ENCODE measurements at regions not wholly inside any gene's neighbourhood (a gene's known extent, or its start where the extent isn't known, plus 50 kb on each side); places are given as distances from the start of the nearest gene placed in this dataset.

GRCh38 chr13:89816404-89816803 is 1531.1 kb upstream of the MIR17HG start:
- Histone ChIP-seq H3K27ac (no peak overlapping the region), H3K4me3 (no peak overlapping the region), H3K4me2 (no peak overlapping the region), H3K4me1 (no peaks in the 10 kb centered on the region), H3K9me3 (no peaks in the 10 kb centered on the region)
- CTCF ChIA-PET: no interaction called here
- POLR2A ChIA-PET: no interaction called here
- FAIRE-seq (no peak), DNase-seq (ENCODE audit: low read depth in 1 of 2, low spot score in 1 of 2) (no peak), ATAC-seq (no peak)
- no peak for TF ChIP-seq HMGXB4 (CRISPR knock-in tag; IDR thresholded peaks at IDR 0.05; ENCODE audit: borderline replicate concordance)
- no peak for TF ChIP-seq RAD21 (conservative IDR thresholded peaks at IDR 0.05 in 1 of 2, IDR thresholded peaks at IDR 0.05 in 1 of 2)
- TF ChIP-seq HES2 (IDR thresholded peaks at IDR 0.05): no peak
- TF ChIP-seq NR3C1 (IDR thresholded peaks at IDR 0.05): no peak
- no peak for TF ChIP-seq HOXA7 (CRISPR knock-in tag; IDR thresholded peaks at IDR 0.05)
- TF ChIP-seq REST (IDR thresholded peaks at IDR 0.05): no peak
- TF ChIP-seq HOXB13 (CRISPR knock-in tag; IDR thresholded peaks at IDR 0.05; ENCODE audit: low read depth): no peak
- no peak for TF ChIP-seq FOSB (CRISPR knock-in tag; IDR thresholded peaks at IDR 0.05)
- no peak for TF ChIP-seq EHMT2 (IDR thresholded peaks at IDR 0.05; ENCODE audit: low read depth)
- TF ChIP-seq CBX8 (IDR thresholded peaks at IDR 0.05): no peak
- no peak for TF ChIP-seq HOXB5 (CRISPR knock-in tag; IDR thresholded peaks at IDR 0.05)
- TF ChIP-seq RNF2 (IDR thresholded peaks at IDR 0.05; ENCODE audit: borderline replicate concordance, low read depth): no peak
- TF ChIP-seq MAX (IDR thresholded peaks at IDR 0.05): no peak
- TF ChIP-seq POLR2A (IDR thresholded peaks at IDR 0.05; ENCODE audit: low read length): no peak
- TF ChIP-seq ATOH8 (CRISPR knock-in tag; IDR thresholded peaks at IDR 0.05; ENCODE audit: low read depth): no peak
- TF ChIP-seq FOSL2 (IDR thresholded peaks at IDR 0.05): no peak
- TF ChIP-seq FOSL2 (CRISPR knock-in tag; IDR thresholded peaks at IDR 0.05): no peak
- TF ChIP-seq NPAS2 (CRISPR knock-in tag; IDR thresholded peaks at IDR 0.05; ENCODE audit: borderline replicate concordance): no peak

GRCh38 chr13:89822467-89822866 is 1525.0 kb upstream of the MIR17HG start:
- ATAC-seq (no peak), DNase-seq (ENCODE audit: low read depth in 1 of 2, low spot score in 1 of 2) (no peak), FAIRE-seq (no peak)
- ChIA-PET CTCF (no interaction called here), POLR2A (no interaction called here)
- no peak overlapping the region for H3K27ac ChIP-seq
- no peak overlapping the region for H3K4me3 ChIP-seq
- no peaks in the 10 kb centered on the region for H3K4me1 ChIP-seq
- 31% methylated on average over 4 of the region's 4 CpGs for WGBS (ENCODE audit: missing lambda C conversion rate)
- no peak overlapping the region for H3K4me2 ChIP-seq
- no peaks in the 10 kb centered on the region for H3K9me3 ChIP-seq
- no peak for TF ChIP-seq EHMT2 (IDR thresholded peaks at IDR 0.05; ENCODE audit: low read depth)
- TF ChIP-seq RNF2 (IDR thresholded peaks at IDR 0.05; ENCODE audit: borderline replicate concordance, low read depth): no peak
- no peak for TF ChIP-seq EP300 (IDR thresholded peaks at IDR 0.05)
- TF ChIP-seq GATA3 (IDR thresholded peaks at IDR 0.05; ENCODE audit: borderline replicate concordance): no peak
